ENCODE measurements at regions not wholly inside any gene's neighbourhood (a gene's known extent, or its start where the extent isn't known, plus 50 kb on each side); places are given as distances from the start of the nearest gene placed in this dataset.

- TF ChIP-seq CTCF (conservative IDR thresholded peaks at IDR 0.05 in 1 of 2, IDR thresholded peaks at IDR 0.05 in 1 of 2; ENCODE audit: extremely low read depth in 1 of 2, insufficient read depth in 1 of 2, low read depth in 1 of 2, low read length in 2 of 2) (no peak), EZH2 (IDR thresholded peaks at IDR 0.05; ENCODE audit: borderline replicate concordance, low read length) (no peak)
Observed at GRCh38 chr9:79936336-79936735, 364.6 kb downstream of the TLE4 start.

All from mammary epithelial cell (primary cell).